HEK293T (cell line): ENCODE measurements at regions not wholly inside any gene's neighbourhood (a gene's known extent, or its start where the extent isn't known, plus 50 kb on each side); places are given as distances from the start of the nearest gene placed in this dataset.

Source experiments
- FOXK2 ChIP-seq: fragments of 450-650 bp; IDR thresholded peaks from 2 replicates; pipeline ENCODE4 v1.6.1; 2016; ENCODE audit warnings: mild to moderate bottlenecking
- TARDBP ChIP-seq: fragments of 450-650 bp; IDR thresholded peaks from 2 replicates; pipeline ENCODE4 v1.6.1; 2016
- ZNF384 ChIP-seq: fragments of 450-650 bp; IDR thresholded peaks from 2 replicates; pipeline ENCODE4 v1.6.1; 2016
- TF ChIP-seq, protein P1 (sequence below): fragments of 450-650 bp; IDR thresholded peaks from 2 replicates; pipeline ENCODE4 v1.6.1; 2016

DNA sequence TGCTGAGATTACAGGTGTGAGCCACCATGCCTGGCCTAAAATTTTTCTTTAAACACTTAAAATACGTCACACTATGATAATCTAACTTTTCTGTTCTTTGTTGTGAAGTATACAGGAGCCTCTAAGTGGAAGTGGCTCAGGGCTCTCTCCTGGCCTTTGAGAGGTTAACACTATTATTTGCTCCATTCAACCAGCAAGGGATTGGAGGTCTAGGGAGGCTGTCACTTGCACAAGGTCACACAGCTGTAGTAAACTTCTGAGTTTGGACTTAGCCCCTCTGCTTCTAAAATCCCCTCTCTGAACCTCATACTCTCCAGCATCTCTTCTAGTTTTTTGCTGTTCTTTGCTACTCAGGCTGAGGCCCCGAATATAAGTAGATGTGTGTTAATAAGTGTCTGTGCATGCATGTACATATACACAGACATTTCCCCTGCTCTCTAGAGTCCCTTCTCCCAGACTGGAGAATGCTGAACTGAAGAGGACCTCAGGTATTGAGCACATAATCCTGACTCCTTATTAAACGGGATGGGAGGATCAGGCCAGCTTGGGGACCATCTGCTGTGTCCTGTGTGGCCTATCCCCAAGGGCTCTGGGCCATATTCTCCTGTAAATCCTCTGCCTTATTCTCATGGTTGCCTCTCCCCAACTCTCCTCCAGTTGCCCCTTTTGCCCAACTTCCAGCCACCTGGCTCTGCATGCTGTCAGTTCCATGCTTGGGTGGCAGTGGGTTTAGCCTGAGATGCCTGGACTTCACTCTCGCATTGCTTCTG is 87.0 kb upstream of the SPRY4 start:
- TF ChIP-seq, protein P1, sequence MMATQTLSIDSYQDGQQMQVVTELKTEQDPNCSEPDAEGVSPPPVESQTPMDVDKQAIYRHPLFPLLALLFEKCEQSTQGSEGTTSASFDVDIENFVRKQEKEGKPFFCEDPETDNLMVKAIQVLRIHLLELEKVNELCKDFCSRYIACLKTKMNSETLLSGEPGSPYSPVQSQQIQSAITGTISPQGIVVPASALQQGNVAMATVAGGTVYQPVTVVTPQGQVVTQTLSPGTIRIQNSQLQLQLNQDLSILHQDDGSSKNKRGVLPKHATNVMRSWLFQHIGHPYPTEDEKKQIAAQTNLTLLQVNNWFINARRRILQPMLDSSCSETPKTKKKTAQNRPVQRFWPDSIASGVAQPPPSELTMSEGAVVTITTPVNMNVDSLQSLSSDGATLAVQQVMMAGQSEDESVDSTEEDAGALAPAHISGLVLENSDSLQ = no peak
- TF ChIP-seq FOXK2 (no peak), TARDBP (no peak), ZNF384 (no peak)
